Karpas-422 (cell line): ENCODE measurements at regions not wholly inside any gene's neighbourhood (a gene's known extent, or its start where the extent isn't known, plus 50 kb on each side); places are given as distances from the start of the nearest gene placed in this dataset.

Source experiments
- DNase-seq: peaks from one replicate; pipeline ENCODE4 v3.0.0-alpha.2; 2015
- H2AFZ ChIP-seq: fragments of 200-600 bp; sonication (generic); 2 replicates; pipeline ENCODE4 v1.6.1; 2014; ENCODE audit warnings: antibody characterized with exemption, low read length, mixed read lengths
- H3K27ac ChIP-seq: fragments of 200-600 bp; sonication (generic); 2 replicates; pipeline ENCODE4 v1.5.1; 2014; ENCODE audit warnings: mild to moderate bottlenecking, low read length, moderate library complexity
- H3K27me3 ChIP-seq: fragments of 200-600 bp; sonication (generic); 2 replicates; pipeline ENCODE4 v1.6.1; 2014; ENCODE audit warnings: low read length, mixed read lengths
- H3K36me3 ChIP-seq: fragments of 200-600 bp; sonication (generic); 2 replicates; pipeline ENCODE4 v1.6.1; 2014; ENCODE audit warnings: low read length, mixed read lengths; ENCODE audit not compliant: insufficient read depth
- H3K4me1 ChIP-seq: fragments of 200-600 bp; sonication (generic); 2 replicates; pipeline ENCODE4 v1.6.1; 2014; ENCODE audit warnings: mild to moderate bottlenecking, low read length, mixed read lengths
- H3K4me2 ChIP-seq: fragments of 200-600 bp; sonication (generic); 2 replicates; pipeline ENCODE4 v1.6.1; 2014; ENCODE audit warnings: low read length, low read depth, mild to moderate bottlenecking; ENCODE audit not compliant: poor library complexity, severe bottlenecking
- H3K4me3 ChIP-seq: fragments of 200-600 bp; sonication (generic); 2 replicates; pipeline ENCODE4 v1.5.1; 2014; ENCODE audit warnings: mild to moderate bottlenecking, antibody characterized with exemption, low read length, mixed read lengths
- H3K79me2 ChIP-seq: fragments of 200-600 bp; sonication (generic); 2 replicates; pipeline ENCODE4 v1.6.1; 2014; ENCODE audit warnings: mild to moderate bottlenecking, low read length, mixed read lengths
- H3K9ac ChIP-seq: fragments of 200-600 bp; sonication (generic); 2 replicates; pipeline ENCODE4 v1.6.0; 2014; ENCODE audit warnings: low read length
- H3K9me2 ChIP-seq: fragments of 200-600 bp; sonication (generic), shearing (Covaris generic); replicated peaks from 2 replicates; pipeline ENCODE4 v1.6.0; 2014; ENCODE audit warnings: mild to moderate bottlenecking, low read length, moderate library complexity; ENCODE audit not compliant: insufficient read depth
- H3K9me3 ChIP-seq: fragments of 300-700, 200-600 bp; sonication (generic); 2 replicates; pipeline ENCODE4 v1.6.1; 2014; ENCODE audit warnings: low read length, mixed read lengths
- H4K20me1 ChIP-seq: fragments of 200-600 bp; sonication (generic); 2 replicates; pipeline ENCODE4 v1.6.1; 2014; ENCODE audit warnings: mild to moderate bottlenecking, antibody characterized with exemption, low read length, low read depth; ENCODE audit not compliant: insufficient read depth

- Histone ChIP-seq H3K9ac (no peak overlapping the region), H3K4me3 (no peak overlapping the region), H3K4me2 (no peak overlapping the region), H4K20me1 (no peaks in the 10 kb centered on the region), H3K27me3 (no peaks in the 10 kb centered on the region), H3K36me3 (no peaks in the 10 kb centered on the region), H3K4me1 (no peaks in the 10 kb centered on the region), H3K9me2 (no peaks in the 10 kb centered on the region), H2AFZ (no peak overlapping the region), H3K27ac (no peak overlapping the region), H3K9me3 (peaks cover 46% of the 10 kb centered on the region), H3K79me2 (no peaks in the 10 kb centered on the region)
- DNase-seq: no peak
Observed at GRCh38 chr18:67742954-67743353, 226.4 kb upstream of the DSEL start.

GRCh38 chr18:67742525-67742924 lies 226.0 kb upstream of the DSEL start:
- Histone ChIP-seq H3K79me2 (no peaks in the 10 kb centered on the region), H4K20me1 (no peaks in the 10 kb centered on the region), H3K36me3 (no peaks in the 10 kb centered on the region), H3K9me2 (no peaks in the 10 kb centered on the region), H3K4me3 (no peak overlapping the region), H3K4me1 (no peaks in the 10 kb centered on the region), H3K27ac (no peak overlapping the region), H3K9me3 (peaks cover 45% of the 10 kb centered on the region), H3K4me2 (no peak overlapping the region), H3K9ac (no peak overlapping the region), H2AFZ (no peak overlapping the region), H3K27me3 (no peaks in the 10 kb centered on the region)
- no peak for DNase-seq

DNA sequence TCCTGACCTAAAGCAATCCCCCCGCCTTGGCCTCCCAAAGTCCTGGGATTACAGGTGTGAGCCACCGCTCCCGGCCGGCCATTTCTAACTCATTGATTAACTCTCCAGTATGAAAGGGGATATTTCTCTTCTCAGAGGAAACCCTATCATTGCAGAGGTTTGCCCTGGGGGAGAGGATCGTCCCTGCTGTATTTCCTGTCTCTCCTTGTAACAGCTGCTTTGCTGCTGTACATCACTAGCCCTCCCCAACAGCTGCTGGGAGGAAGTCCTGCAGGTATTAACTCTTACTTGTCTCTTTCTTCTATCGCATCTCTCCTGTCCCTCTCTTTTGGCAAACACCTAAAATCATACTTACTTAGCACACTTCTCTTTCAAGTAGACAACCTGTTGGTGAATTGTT lies 219.0 kb upstream of the DSEL start:
- no peak overlapping the region for H3K4me3 ChIP-seq
- no peaks in the 10 kb centered on the region for H3K9me2 ChIP-seq
- no peak overlapping the region for H2AFZ ChIP-seq
- no peak overlapping the region for H3K27ac ChIP-seq
- no peaks in the 10 kb centered on the region for H3K79me2 ChIP-seq
- H3K9ac ChIP-seq: no peak overlapping the region
- H3K27me3 ChIP-seq: no peaks in the 10 kb centered on the region
- no peaks in the 10 kb centered on the region for H3K4me1 ChIP-seq
- H4K20me1 ChIP-seq: no peaks in the 10 kb centered on the region
- H3K36me3 ChIP-seq: no peaks in the 10 kb centered on the region
- peaks cover 41% of the 10 kb centered on the region for H3K9me3 ChIP-seq
- H3K4me2 ChIP-seq: no peak overlapping the region
- no peak for DNase-seq

DNA sequence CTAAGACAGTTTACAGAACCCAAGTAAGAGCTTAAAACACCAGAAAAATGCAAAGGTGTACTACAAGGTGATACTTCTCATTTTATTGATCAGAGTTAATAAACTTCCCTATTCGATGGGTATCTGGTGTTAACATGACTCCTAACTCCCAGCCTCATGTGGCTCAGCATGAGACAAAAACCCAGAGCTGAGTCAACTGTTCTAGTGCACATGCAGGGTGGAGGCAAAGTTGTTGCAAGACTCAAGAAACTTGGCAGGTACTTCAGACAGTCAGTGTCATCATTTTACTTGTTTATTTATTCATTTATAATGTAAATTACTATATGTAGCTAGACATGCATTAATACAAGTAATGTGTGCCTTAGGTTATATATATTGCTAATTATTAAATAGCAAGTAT lies 216.6 kb upstream of the DSEL start:
- no peak overlapping the region for H3K27ac ChIP-seq
- peaks cover 39% of the 10 kb centered on the region for H3K9me3 ChIP-seq
- no peaks in the 10 kb centered on the region for H4K20me1 ChIP-seq
- no peak overlapping the region for H3K9ac ChIP-seq
- no peaks in the 10 kb centered on the region for H3K9me2 ChIP-seq
- DNase-seq: no peak
- no peak overlapping the region for H2AFZ ChIP-seq
- no peak overlapping the region for H3K4me3 ChIP-seq
- no peak overlapping the region for H3K4me2 ChIP-seq
- no peaks in the 10 kb centered on the region for H3K27me3 ChIP-seq
- no peaks in the 10 kb centered on the region for H3K36me3 ChIP-seq
- no peaks in the 10 kb centered on the region for H3K4me1 ChIP-seq
- H3K79me2 ChIP-seq: no peaks in the 10 kb centered on the region

DNA sequence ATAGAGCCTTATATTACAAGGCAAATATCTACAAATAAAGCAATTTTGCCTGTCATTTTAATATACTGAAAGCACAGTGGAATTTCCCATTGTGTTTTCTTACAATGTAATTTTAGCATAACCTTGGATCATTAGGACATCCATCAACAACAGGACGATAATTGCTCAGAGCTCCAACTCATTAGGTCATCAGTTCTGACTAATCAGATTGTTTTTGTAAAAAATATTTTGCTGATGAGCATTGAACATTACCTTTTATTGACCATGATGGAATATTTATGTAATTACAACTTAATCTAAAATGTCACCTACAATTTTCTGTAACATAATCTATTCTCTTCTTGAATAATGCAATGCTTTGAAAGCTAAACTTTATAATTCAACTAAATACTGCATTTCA lies 215.3 kb upstream of the DSEL start:
- Histone ChIP-seq H3K9me2 (no peaks in the 10 kb centered on the region), H3K4me1 (no peaks in the 10 kb centered on the region), H3K4me2 (no peak overlapping the region), H2AFZ (no peak overlapping the region), H3K79me2 (no peaks in the 10 kb centered on the region), H3K9me3 (peaks cover 43% of the 10 kb centered on the region), H3K27me3 (no peaks in the 10 kb centered on the region), H3K27ac (no peak overlapping the region), H4K20me1 (no peaks in the 10 kb centered on the region), H3K4me3 (no peak overlapping the region), H3K36me3 (no peaks in the 10 kb centered on the region), H3K9ac (no peak overlapping the region)
- DNase-seq: no peak

DNA sequence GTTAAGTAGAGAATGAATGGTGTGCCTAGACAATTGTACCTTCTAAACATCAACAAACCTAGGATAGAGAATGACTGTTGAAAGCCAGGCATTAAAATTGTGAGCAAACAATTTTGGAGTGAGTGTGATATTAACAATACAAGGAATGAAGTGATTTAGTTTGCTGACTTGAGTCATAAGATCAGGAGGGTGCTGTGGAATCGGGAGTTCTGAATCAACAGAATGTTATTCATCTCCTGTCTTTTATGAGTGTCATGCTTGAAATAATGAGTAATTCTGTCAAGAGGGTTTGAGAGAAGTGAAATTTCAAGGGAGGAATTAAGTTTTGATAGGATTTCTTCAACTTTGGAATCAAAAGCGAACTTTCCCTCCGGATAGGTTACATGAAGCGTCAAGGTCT lies 214.4 kb upstream of the DSEL start:
- H3K4me3 ChIP-seq: no peak overlapping the region
- no peaks in the 10 kb centered on the region for H3K27me3 ChIP-seq
- no peak overlapping the region for H2AFZ ChIP-seq
- no peaks in the 10 kb centered on the region for H3K9me2 ChIP-seq
- DNase-seq: no peak
- H3K9me3 ChIP-seq: peaks cover 44% of the 10 kb centered on the region
- no peak overlapping the region for H3K27ac ChIP-seq
- no peak overlapping the region for H3K9ac ChIP-seq
- no peak overlapping the region for H3K4me2 ChIP-seq
- no peaks in the 10 kb centered on the region for H3K4me1 ChIP-seq
- no peaks in the 10 kb centered on the region for H4K20me1 ChIP-seq
- H3K36me3 ChIP-seq: no peaks in the 10 kb centered on the region
- no peaks in the 10 kb centered on the region for H3K79me2 ChIP-seq

- no peak overlapping the region for H3K9ac ChIP-seq
- H3K27ac ChIP-seq: no peak overlapping the region
- H3K9me2 ChIP-seq: no peaks in the 10 kb centered on the region
- DNase-seq: no peak
- no peaks in the 10 kb centered on the region for H3K4me1 ChIP-seq
- no peaks in the 10 kb centered on the region for H4K20me1 ChIP-seq
- H3K27me3 ChIP-seq: no peaks in the 10 kb centered on the region
- no peak overlapping the region for H3K4me2 ChIP-seq
- H3K9me3 ChIP-seq: peaks cover 29% of the 10 kb centered on the region
- no peak overlapping the region for H2AFZ ChIP-seq
- H3K79me2 ChIP-seq: no peaks in the 10 kb centered on the region
- H3K4me3 ChIP-seq: no peak overlapping the region
- H3K36me3 ChIP-seq: no peaks in the 10 kb centered on the region
Observed at GRCh38 chr18:67728364-67728763, 211.8 kb upstream of the DSEL start.

DNA sequence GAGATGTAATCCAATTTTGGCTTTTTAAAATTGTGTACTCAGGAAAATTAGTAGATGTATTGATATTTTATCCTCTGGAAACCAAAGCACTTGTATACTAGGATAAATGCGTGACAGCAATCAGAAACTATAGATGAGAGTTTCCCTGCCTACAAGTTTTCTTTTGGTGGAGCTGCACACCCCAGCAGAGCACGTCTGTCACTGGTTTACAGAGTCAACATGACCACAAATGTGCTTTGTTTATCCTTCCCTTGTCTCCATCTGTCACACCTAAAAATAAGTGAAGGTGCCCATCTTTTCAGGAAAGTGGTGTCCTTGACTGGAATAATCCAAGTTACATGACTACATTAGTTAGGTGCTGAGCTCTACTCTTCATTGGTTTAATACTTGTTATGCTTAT lies 210.4 kb upstream of the DSEL start:
- Histone ChIP-seq H2AFZ (no peak overlapping the region), H3K9me2 (no peaks in the 10 kb centered on the region), H3K27me3 (no peaks in the 10 kb centered on the region), H3K9me3 (peaks cover 35% of the 10 kb centered on the region), H4K20me1 (no peaks in the 10 kb centered on the region), H3K36me3 (no peaks in the 10 kb centered on the region), H3K4me2 (no peak overlapping the region), H3K27ac (no peak overlapping the region), H3K79me2 (no peaks in the 10 kb centered on the region), H3K4me1 (no peaks in the 10 kb centered on the region), H3K9ac (no peak overlapping the region), H3K4me3 (no peak overlapping the region)
- no peak for DNase-seq

DNA sequence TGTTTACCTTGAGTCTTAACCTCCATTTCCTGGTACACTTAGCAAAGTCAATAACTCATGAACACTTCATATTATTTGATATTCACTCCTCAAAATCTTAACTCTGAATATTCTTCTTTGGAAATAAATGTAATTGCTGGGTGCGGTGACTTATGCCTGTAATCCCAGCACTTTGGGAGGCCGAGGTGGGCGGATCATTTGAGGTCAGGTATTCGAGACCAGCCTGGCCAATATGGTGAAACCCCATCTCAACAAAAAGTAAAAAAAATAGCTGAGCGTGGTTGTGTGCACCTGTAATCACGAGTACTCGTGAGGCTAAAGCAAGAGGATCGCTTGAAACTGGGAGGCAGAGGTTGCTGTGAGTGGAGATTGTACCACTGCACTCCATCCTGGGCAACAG lies 201.3 kb upstream of the DSEL start:
- H3K9me2 ChIP-seq: no peaks in the 10 kb centered on the region
- no peak overlapping the region for H3K27ac ChIP-seq
- H2AFZ ChIP-seq: no peak overlapping the region
- H3K4me2 ChIP-seq: no peak overlapping the region
- no peaks in the 10 kb centered on the region for H4K20me1 ChIP-seq
- H3K4me3 ChIP-seq: no peak overlapping the region
- peaks cover 25% of the 10 kb centered on the region for H3K9me3 ChIP-seq
- no peaks in the 10 kb centered on the region for H3K79me2 ChIP-seq
- DNase-seq: no peak
- H3K36me3 ChIP-seq: no peaks in the 10 kb centered on the region
- no peak overlapping the region for H3K9ac ChIP-seq
- H3K4me1 ChIP-seq: no peaks in the 10 kb centered on the region
- H3K27me3 ChIP-seq: no peaks in the 10 kb centered on the region
